Liver (tissue), 3 donors: ENCODE measurements at regions not wholly inside any gene's neighbourhood (a gene's known extent, or its start where the extent isn't known, plus 50 kb on each side); places are given as distances from the start of the nearest gene placed in this dataset.

ENCODE experiments used
- CTCF ChIP-seq: fragments of 150-350 bp; IDR thresholded peaks from 2 replicates; pipeline ENCODE4 v1.5.1; 2017; ENCODE audit warnings: improper control_type of control experiment, low read depth, low read length; ENCODE audit not compliant: missing input control
- GABPA ChIP-seq, 2 donors: IDR thresholded peaks in 1 of 2; conservative IDR thresholded peaks in 1 of 2; 2 replicates each; pipeline ENCODE4 v1.6.1; 2016; ENCODE audit warnings: antibody characterized with exemption in 2 of 2, mild to moderate bottlenecking in 1 of 2, moderate library complexity in 1 of 2
- RAD21 ChIP-seq, 2 donors: IDR thresholded peaks; 2 replicates each; pipeline ENCODE4 v1.6.1; 2016; ENCODE audit warnings: antibody characterized with exemption in 2 of 2, mild to moderate bottlenecking in 2 of 2
- REST ChIP-seq: IDR thresholded peaks from 2 replicates; pipeline ENCODE4 v1.6.1; 2016; ENCODE audit warnings: antibody characterized with exemption, mild to moderate bottlenecking
- SP1 ChIP-seq: IDR thresholded peaks from 2 replicates; pipeline ENCODE4 v1.6.1; 2018; ENCODE audit warnings: antibody characterized with exemption, mild to moderate bottlenecking
- TAF1 ChIP-seq: conservative IDR thresholded peaks from 2 replicates; pipeline ENCODE4 v1.6.1; 2016; ENCODE audit warnings: antibody characterized with exemption, mild to moderate bottlenecking
- YY1 ChIP-seq: IDR thresholded peaks from 2 replicates; pipeline ENCODE4 v1.6.1; 2016; ENCODE audit warnings: antibody characterized with exemption, mild to moderate bottlenecking
- ZBTB33 ChIP-seq: IDR thresholded peaks from 2 replicates; pipeline ENCODE4 v1.6.1; 2016; ENCODE audit warnings: antibody characterized with exemption
- TF ChIP-seq, protein P1 (sequence below): IDR thresholded peaks from 2 replicates; pipeline ENCODE4 v1.6.1; 2016; ENCODE audit warnings: antibody characterized with exemption
- TF ChIP-seq, protein P2 (sequence below): IDR thresholded peaks from 2 replicates; pipeline ENCODE4 v1.6.1; 2016; ENCODE audit warnings: antibody characterized with exemption
- donor health status: healthy.
- donor health status: healthy.

DNA sequence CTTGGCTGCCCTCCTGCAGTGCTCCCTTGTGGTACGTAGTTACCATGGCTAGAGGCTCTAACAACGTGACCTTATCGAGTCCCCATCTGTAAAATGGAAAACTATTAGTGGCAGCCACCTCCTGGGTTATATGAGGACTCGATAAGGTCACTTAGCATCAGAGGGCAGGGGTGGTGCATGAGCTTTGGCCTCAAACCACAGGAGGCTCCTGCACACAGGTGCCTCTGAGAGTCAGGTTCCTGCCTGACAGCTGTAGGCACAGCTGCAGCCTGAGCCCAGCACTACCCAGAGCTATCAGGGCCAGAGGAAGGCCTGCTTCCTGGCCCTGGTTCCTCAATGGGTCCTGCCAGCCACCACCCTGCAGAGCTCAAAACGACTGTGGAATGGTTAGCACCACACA lies 57.2 kb upstream of the SEC14L1 start:
- TF ChIP-seq CTCF, result no peak
- no peak for TF ChIP-seq REST
- TF ChIP-seq RAD21 (IDR thresholded peaks at IDR 0.05), result no peak
- no peak for TF ChIP-seq ZBTB33
- TF ChIP-seq SP1, result no peak
- no peak for TF ChIP-seq GABPA (IDR thresholded peaks at IDR 0.05 in 1 of 2, conservative IDR thresholded peaks at IDR 0.05 in 1 of 2)
- TF ChIP-seq, protein P1, sequence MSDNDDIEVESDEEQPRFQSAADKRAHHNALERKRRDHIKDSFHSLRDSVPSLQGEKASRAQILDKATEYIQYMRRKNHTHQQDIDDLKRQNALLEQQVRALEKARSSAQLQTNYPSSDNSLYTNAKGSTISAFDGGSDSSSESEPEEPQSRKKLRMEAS, result no peak
- TF ChIP-seq, protein P2, sequence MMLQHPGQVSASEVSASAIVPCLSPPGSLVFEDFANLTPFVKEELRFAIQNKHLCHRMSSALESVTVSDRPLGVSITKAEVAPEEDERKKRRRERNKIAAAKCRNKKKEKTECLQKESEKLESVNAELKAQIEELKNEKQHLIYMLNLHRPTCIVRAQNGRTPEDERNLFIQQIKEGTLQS, result no peak
- no peak for TF ChIP-seq YY1
- no peak for TF ChIP-seq TAF1
